Prostate gland (tissue), 2 donors: ENCODE measurements at regions not wholly inside any gene's neighbourhood (a gene's known extent, or its start where the extent isn't known, plus 50 kb on each side); places are given as distances from the start of the nearest gene placed in this dataset.

Experiments
- DNase-seq: peaks from one replicate; pipeline ENCODE4 v3.0.0-alpha.2; 2019; ENCODE audit warnings: low spot score
- H3K27ac ChIP-seq, 2 donors: fragments of 200-600 bp; sonication (generic); 2 replicates each; pipeline ENCODE4 v1.5.1; 2017 to 2019
- H3K27me3 ChIP-seq: fragments of 200-600 bp; sonication (generic); replicated peaks from 2 replicates; pipeline ENCODE4 v1.5.1; 2019; ENCODE audit not compliant: insufficient read depth
- H3K36me3 ChIP-seq, 2 donors: fragments of 200-600 bp; sonication (generic); 1 replicate in 1 of 2; 2 replicates in 1 of 2; pipeline versions ENCODE4 v1.5.1 to v1.8.1; 2017 to 2019
- H3K4me1 ChIP-seq: fragments of 200-600 bp; sonication (generic); replicated peaks from 2 replicates; pipeline ENCODE4 v1.5.1; 2019
- H3K4me3 ChIP-seq, 2 donors: fragments of 200-600 bp; sonication (generic); 2 replicates each; pipeline ENCODE4 v1.5.1; 2017 to 2019
- H3K9me3 ChIP-seq: fragments of 200-600 bp; sonication (generic); 2 replicates; pipeline ENCODE4 v1.5.1; 2017
- POLR2A ChIP-seq: fragments of 450-650 bp; IDR thresholded peaks from one replicate; pipeline ENCODE4 v1.6.1; 2016; ENCODE audit warnings: antibody characterized with exemption, mild to moderate bottlenecking
- POLR2AphosphoS5 ChIP-seq: sonication (generic); formaldehyde crosslinking; IDR thresholded peaks from one replicate; pipeline ENCODE4 v1.6.1; 2017; ENCODE audit warnings: antibody characterized with exemption
- WGBS: methylation state at CpG from one replicate; pipeline ENCODE4 v1.1.5; 2018; 5-methylcytosine and 5-hydroxymethylcytosine counted together
- intact Hi-C: fragments of 100-400 bp; cut with DNase I; formaldehyde crosslinking; loops from one replicate; pipeline ENCODE4 v1.14.2; 2022
- TF ChIP-seq, protein P1 (sequence below), 4 experiments: fragments of 200-600 bp in 2 of 4; fragments of 450-650 bp in 2 of 4; sonication (generic) in 2 of 4; IDR thresholded peaks; 1 replicate in 3 of 4; 2 replicates in 1 of 4; pipeline ENCODE4 v1.5.1; 2016 to 2019; ENCODE audit warnings: antibody characterized with exemption in 4 of 4, mild to moderate bottlenecking in 2 of 4, moderate library complexity in 2 of 4

DNA sequence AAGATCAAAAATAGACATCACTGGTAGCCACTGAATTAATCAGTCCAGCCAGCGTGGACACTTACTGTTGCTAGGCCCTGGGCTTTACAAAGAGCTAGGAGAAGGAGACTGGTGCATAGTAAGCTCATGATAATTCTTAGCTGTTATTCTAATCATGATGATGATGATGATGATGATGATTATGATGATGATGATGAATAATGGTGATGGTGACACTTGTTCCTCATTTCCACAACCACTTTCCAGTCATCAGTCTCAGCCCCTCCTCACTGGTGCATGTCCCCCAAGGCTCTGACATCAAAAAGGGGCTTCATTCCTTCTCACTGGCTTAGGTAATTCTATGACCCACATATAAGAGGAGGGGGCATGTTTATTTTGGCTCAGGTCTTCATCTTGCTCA, 701.0 kb downstream of the PTPRU start:
- 97% methylated on average over 1 of the region's 1 CpG for WGBS
- TF ChIP-seq POLR2AphosphoS5 = no peak
- TF ChIP-seq POLR2A = no peak
- TF ChIP-seq, protein P1, sequence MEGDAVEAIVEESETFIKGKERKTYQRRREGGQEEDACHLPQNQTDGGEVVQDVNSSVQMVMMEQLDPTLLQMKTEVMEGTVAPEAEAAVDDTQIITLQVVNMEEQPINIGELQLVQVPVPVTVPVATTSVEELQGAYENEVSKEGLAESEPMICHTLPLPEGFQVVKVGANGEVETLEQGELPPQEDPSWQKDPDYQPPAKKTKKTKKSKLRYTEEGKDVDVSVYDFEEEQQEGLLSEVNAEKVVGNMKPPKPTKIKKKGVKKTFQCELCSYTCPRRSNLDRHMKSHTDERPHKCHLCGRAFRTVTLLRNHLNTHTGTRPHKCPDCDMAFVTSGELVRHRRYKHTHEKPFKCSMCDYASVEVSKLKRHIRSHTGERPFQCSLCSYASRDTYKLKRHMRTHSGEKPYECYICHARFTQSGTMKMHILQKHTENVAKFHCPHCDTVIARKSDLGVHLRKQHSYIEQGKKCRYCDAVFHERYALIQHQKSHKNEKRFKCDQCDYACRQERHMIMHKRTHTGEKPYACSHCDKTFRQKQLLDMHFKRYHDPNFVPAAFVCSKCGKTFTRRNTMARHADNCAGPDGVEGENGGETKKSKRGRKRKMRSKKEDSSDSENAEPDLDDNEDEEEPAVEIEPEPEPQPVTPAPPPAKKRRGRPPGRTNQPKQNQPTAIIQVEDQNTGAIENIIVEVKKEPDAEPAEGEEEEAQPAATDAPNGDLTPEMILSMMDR (IDR thresholded peaks at IDR 0.05) = no peak
- DNase-seq = no peak

GRCh38 chr1:29936031-29936544, 699.8 kb downstream of the PTPRU start:
- no peak for TF ChIP-seq POLR2AphosphoS5
- TF ChIP-seq, protein P1 (IDR thresholded peaks at IDR 0.05) = no peak
- TF ChIP-seq POLR2A = no peak
- Histone ChIP-seq H3K36me3 (no peaks in the 10 kb centered on the region), H3K9me3 (no peaks in the 10 kb centered on the region), H3K4me3 (no peak overlapping the region), H3K27me3 (peaks cover 4% of the 10 kb centered on the region), H3K4me1 (no peaks in the 10 kb centered on the region), H3K27ac (no peak overlapping the region)
- 76% methylated on average over 7 of the region's 7 CpGs for WGBS
- intact Hi-C loops = no loop called here
- DNase-seq = no peak

More for the DNA sequence above, 701.0 kb downstream of the PTPRU start:
- no peaks in the 10 kb centered on the region for H3K9me3 ChIP-seq
- H3K27me3 ChIP-seq = no peaks in the 10 kb centered on the region
- H3K4me1 ChIP-seq = no peaks in the 10 kb centered on the region
- intact Hi-C loops = no loop called here
- no peak overlapping the region for H3K27ac ChIP-seq
- no peak overlapping the region for H3K4me3 ChIP-seq
- no peaks in the 10 kb centered on the region for H3K36me3 ChIP-seq

DNA sequence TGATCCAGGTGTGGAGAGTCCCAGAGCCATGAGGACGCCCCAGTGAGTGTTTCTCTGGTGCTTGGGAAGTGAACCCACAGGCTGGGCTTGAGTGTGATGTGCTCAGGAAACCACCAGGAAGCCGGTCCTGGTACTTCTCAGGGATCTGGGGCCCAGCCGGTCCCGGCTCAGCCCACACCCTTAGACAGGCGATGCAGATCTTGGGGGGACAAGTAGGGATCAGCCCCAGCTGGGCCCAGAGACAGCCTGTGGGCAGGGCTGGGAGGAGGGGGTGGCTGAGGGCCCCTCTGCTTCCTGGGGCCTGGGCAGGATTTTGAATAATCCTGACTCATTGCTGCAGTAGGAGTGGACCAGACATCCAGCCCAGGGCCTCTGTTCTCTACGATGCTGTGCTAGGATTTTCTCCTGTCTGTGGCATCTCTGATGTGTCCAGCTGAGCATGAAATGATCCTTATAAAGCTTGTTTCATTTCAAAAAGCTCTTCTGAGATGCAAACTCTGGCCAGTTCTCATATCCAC, 698.0 kb downstream of the PTPRU start:
- H3K27ac ChIP-seq = no peak overlapping the region
- intact Hi-C loops = no loop called here
- DNase-seq = no peak
- H3K9me3 ChIP-seq = no peaks in the 10 kb centered on the region
- TF ChIP-seq POLR2AphosphoS5 (no peak), POLR2A (no peak)
- TF ChIP-seq, protein P1 (IDR thresholded peaks at IDR 0.05) = no peak
- H3K27me3 ChIP-seq = peaks cover 8% of the 10 kb centered on the region
- H3K36me3 ChIP-seq = no peaks in the 10 kb centered on the region
- no peaks in the 10 kb centered on the region for H3K4me1 ChIP-seq
- WGBS = 70% methylated on average over 5 of the region's 6 CpGs
- H3K4me3 ChIP-seq = no peak overlapping the region

GRCh38 chr1:29933067-29933466, 696.7 kb downstream of the PTPRU start:
- H3K36me3 ChIP-seq = no peaks in the 10 kb centered on the region
- no peak overlapping the region for H3K4me3 ChIP-seq
- TF ChIP-seq POLR2A (no peak), POLR2AphosphoS5 (no peak)
- TF ChIP-seq, protein P1 (IDR thresholded peaks at IDR 0.05) = no peak
- intact Hi-C loops = no loop called here
- H3K9me3 ChIP-seq = no peaks in the 10 kb centered on the region
- no peaks in the 10 kb centered on the region for H3K4me1 ChIP-seq
- no peak for DNase-seq
- no peak overlapping the region for H3K27ac ChIP-seq
- peaks cover 8% of the 10 kb centered on the region for H3K27me3 ChIP-seq
- 16% methylated on average over 4 of the region's 4 CpGs for WGBS

- H3K4me1 ChIP-seq = no peaks in the 10 kb centered on the region
- H3K27ac ChIP-seq = no peak overlapping the region
- no peaks in the 10 kb centered on the region for H3K36me3 ChIP-seq
- H3K4me3 ChIP-seq = no peak overlapping the region
- no peaks in the 10 kb centered on the region for H3K9me3 ChIP-seq
- 82% methylated on average over 8 of the region's 8 CpGs for WGBS
- peaks cover 8% of the 10 kb centered on the region for H3K27me3 ChIP-seq
- intact Hi-C loops = no loop called here
- TF ChIP-seq, protein P1 (IDR thresholded peaks at IDR 0.05) = no peak
- no peak for TF ChIP-seq POLR2A
- TF ChIP-seq POLR2AphosphoS5 = no peak
- no peak for DNase-seq
These were observed 696.3 kb downstream of the PTPRU start for GRCh38 chr1:29932626-29933025.
